ENCODE measurements at regions not wholly inside any gene's neighbourhood (a gene's known extent, or its start where the extent isn't known, plus 50 kb on each side); places are given as distances from the start of the nearest gene placed in this dataset.

DNA sequence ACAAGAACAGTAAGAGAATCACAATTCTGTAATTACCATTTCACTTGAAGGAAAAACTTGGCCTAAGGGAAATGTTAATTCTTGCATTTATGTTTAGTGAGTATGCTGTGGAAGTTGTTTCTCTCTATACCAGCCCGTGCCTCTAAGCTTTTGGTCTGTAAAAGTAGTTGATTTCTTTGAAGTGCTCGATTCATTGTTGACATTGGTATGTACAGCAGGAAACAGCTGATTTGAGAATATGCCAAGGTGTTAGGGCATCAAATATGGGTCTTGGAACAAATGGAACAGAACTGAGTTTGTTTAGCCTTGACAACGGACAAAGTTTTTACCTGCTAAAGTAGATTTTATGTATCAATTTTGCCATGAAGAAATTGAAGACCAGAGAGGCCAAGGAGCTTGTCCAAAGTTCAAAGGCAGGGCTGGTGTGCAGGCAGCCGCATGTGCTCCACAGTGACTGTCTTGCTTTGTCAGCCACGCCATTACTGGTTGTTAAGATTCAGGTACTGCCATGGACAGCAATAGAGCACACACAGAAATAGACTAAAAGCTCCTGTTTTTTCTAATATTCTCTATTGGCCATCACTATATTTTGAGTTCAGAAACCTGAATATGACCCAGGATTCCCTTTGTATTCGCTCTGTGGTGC is 75.5 kb upstream of the TLR3 start:
- no peak for DNase-seq

DNA sequence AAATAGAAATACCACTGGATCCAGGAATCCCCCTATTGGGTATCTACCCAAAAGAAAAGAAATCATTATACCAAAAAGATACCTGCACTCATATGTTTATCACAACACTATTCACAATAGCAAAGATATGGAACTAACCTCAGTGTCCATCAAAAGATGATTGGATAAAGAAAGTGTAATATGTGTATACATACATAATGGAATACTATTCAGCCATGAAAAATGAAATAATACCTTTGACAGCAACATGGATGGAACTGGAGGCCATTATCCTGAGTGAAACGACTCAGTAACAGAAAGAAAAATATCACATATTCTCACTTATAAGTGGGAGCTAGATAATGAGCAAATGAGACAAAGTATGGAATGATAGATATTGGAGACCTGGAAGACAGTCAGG is 74.2 kb upstream of the TLR3 start:
- no peak for DNase-seq

DNA sequence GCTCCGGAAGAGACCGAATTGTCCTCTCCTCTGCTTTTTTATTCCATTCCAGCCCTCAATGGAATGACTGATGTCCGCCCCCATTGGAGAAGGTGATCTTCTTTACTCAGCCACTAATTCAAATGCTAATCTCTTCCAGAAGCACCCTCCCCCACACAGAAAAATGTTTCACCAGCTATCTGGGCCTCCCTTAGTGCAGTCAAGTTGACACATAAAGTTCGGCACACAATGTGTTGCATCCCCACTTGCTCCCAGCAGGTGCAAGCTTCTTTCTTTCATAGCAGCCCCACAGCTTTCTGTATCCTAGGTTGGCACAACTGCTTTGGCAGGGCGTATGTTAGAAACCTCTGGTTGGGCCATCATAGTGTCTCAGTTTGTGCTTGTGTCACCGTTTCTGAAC is 73.3 kb upstream of the TLR3 start:
- DNase-seq, result no peak

DNA sequence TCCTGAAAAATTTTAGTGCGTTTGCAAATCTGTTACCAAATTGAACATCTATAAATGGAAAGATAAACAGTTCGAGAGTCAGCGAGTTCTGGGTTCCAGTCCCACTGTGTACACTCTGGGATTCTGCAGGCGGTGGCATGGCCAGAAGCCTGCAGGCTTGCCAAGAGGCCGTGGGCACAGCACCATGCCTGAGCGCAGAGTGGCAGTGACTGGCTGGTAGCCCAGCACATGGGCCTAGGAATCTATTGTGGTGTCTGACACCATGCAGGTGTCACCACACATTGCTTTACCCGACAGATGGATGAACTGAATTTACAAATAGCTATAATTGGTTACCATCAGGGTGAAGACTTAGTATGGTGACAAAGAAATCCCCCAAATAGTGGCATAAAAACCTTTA is 71.7 kb upstream of the TLR3 start:
- no peak for DNase-seq

DNA sequence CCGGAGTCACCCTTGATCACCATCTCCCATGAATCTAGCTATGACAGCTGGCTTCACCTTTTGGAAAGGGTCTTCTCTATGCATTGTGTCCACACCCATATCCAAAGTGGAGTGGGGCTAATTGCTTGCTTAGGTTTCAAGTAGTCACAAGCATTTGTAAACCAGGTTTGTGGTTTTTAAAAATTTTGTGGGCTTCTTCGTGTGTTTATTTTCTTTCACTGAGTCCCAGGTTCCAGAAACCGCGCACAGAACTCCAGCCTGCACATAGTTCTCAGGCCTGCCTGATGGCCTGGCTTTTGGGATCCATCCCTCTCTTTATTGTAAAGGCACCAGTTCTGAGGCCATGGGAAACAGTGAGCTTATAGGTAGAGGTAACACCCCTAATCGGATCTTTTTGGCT is 70.2 kb upstream of the TLR3 start:
- DNase-seq, result no peak

DNA sequence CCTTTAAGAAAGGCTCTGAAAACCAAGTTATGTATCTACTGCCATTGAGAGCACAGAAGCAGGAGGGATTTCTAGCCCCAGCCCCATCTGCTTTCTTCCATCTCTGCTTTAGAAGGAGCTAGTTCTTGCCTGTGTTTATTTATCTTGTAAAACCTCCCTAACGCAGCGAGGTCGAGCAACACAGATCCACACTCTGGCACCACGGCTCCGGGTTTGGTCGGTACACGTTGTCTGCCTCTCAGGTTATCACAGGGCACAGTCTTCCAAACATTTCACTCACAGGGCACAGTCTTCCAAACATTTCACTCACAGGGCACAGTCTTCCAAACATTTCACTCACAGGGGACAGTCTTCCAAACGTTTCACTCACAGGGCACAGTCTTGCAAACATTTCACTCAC is 69.7 kb upstream of the TLR3 start:
- no peak for DNase-seq

DNA sequence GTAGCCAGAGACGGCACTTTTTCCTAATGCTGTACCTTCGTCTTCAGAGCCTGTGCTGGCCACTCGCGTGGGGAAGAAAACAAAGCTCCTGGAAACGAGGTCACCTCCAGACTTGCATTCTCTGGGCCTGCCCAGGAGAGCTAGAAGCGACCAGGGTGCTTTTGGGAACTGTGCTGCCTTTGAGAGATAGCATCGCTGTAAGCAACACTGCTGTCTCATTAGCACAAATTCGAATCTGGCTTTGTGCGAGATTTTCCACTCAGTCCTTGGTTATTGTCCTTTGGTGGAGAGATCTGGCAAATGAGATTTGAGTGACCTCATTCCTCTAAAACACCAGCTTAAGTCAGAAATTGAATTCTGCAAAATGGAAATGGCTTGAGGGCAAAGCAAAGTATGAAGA is 66.1 kb upstream of the TLR3 start:
- DNase-seq, result no peak

DNA sequence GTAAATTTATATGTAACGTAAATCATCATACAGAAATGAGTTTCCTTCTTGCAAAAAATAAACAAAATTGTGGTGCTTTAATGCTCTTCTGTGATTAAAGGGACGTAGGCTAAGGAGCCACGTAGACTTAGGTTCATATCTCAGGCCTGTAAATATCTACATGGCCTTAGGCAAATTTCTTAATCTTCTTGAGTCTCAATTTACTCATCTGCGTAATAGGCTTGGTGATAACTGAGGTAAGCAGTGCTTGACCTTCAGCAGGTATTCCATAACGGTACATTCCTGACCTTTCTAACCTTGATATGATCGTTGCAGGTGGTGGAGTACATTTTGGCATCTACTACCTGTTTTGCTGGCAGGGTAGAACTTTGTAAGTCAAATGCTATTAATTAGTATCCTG is 65.2 kb upstream of the TLR3 start:
- DNase-seq, result no peak

DNA sequence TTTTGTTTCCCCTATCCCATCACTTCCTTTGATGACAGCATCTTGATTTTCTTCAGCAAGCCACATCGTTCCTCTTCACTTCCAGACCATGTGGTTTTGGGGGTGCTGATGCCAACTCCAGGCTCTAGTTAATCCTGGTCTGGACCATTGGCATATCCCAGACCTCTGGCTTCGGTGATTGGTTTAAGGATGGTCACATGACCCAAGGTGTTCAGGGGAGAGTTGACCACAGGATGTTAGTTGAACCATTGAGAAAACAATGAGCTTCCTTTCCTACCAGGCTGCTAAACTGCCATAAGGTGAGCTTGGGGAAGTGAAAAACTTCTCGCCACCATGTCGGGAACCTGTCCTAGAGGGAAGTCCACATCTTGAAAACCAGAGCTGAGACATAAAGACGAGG is 60.9 kb upstream of the TLR3 start:
- no peak for DNase-seq

DNA sequence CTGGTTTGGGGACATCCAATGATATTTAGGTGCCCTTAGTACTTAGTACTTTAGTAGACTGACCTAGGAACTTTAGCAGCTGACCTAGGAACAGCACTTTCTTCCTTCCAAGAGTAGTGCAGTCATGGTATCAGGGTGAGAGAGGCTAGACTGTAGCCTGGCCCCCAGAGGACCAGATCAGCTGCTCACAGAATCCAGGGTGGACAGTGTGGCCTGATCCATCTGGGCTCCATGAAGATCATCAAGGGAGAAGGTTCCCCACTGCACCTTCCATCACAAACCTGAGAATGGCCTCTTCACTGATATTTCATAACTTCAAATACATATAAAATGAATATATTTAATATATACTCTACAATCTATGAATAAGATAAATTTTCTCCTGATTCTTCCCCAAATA is 59.0 kb upstream of the TLR3 start:
- no peak for DNase-seq

DNA sequence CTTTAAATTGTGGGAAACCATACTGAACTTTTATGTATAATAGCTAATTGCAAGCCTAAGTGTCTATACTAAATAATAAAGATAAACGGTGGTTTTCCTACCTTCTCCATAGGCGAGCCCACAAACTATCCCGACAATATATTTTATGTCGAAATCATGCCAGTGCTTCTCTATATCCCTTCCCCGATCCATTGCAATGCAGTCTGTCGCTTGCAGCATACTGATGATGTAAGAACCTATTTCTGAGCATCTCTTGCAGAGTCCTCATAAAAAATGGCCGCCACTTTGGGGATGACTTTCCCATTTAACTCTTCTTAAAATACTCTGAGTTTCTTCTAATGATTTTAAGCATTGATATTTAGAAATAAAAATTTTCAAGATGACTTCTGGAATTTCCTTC is 58.1 kb upstream of the TLR3 start:
- DNase-seq, result no peak

DNA sequence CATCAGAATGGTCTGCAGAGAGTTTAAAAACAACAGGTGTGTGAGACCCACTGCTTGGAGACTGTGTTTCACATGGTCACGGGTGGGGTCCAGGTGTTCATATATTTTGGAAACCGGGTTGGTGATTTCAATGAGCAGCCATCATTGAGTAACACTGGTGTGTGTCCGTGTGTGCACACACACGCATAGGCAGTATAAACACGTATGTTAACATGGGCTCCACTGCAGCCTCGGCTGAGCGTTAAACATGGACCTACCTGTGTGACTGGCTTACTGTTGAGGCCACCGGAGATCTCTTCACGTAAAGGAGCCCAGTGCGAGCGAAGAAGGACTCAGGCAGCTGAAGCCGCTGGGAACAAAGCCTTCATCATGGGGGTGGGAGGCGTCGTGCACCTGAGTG is 56.9 kb upstream of the TLR3 start:
- no peak for DNase-seq

DNA sequence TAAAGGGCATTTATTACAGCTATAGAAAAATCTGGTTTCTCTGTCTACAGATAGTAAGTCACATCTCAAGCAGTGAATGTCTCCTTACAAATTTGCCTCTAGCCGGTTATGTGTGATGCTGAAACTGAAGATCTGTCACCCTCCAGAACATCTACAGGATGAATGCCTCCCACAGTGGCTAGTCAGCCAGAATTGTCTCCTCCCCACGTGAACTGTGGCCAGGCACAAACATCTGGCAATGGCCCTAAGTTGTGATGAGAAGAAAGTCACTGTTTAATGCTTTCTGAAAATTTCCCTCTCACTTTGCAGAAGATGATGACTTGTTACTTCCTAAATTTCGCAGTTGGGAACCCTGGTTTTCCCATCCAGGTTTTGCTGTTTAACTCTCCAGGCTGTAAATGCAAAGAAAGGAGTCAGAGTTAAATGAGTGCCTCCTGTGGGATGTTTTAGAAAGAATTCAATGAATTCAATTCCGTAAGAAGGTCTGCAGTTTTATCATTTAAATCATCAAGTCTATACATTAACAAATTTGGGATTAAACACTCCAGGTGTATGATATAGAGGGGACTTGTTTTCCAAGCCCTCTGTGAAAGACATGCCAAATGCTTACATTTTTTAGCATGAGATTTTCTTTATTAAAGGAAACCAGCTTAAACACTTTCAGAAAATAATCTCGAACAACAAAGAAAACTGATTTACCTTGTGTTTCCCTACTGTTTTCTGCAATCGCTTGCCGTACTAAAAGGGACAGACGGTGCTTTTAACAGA is 55.4 kb upstream of the TLR3 start:
- no peak for DNase-seq

DNA sequence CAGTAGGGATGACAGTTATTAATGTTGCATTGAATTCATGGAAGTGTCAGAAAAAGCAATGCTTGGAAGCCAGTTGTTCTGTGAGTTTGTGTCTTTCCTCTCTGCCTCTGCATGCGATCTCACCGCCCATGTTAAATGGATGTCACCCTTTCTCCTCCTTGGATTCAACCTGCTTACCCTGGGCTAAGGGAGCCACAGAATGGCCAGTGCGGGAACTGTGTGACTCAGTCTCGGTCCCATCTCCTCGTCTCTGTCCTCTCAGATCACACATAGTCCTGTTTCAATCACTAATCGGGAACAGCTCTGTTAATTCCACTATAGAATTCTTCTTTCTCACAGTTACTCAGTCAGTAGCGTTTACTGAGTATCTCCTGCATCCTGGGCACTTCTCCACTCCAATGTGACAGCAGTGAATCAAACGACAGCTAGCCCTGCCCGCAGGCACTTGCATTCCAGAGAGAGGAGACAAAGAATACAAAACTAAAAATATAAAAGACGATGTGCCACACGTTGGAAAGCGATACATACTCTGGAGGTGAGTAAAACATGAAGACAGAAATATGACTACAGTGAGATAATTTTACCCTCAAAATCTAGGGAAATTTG is 53.6 kb upstream of the TLR3 start:
- no peak for DNase-seq

DNA sequence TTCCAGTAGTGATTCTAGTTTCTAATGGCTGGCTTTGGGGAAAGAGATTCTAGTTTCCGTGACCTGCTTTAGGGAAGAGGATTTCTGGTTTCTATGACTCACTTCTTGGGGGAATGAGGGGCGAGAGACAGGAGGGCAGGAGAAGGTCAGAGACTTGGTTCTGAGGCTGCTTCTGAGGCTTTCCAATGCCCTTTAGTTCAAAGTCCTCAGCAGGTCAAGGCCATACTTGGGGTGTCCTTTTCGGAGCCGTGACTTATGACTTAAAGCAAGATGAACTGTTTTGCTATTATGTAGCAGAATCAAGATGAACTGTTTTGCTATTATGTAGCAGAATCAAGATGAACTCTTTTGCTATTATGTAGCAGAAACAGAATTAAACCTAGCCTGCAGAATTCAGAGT is 52.2 kb upstream of the TLR3 start:
- no peak for DNase-seq

DNA sequence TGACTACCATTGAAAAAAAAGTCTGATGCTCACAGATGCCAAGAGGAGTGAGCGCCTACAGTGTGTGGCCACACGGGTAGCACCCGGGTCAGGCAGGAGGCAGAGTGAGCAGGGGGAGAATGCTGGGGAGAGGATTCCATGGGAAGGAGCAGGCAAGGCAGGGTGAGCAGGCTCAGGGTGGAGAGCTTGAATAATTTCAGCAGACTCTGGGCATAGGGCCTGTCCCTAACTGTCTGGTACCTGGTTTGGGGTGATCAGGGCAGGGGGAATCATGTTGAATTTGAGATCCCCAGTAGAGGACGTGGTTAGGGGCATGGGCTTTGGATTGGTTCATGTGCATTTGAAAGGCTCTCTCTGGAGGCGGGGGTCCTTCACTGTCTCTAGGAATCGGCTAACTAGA is 51.2 kb upstream of the TLR3 start:
- no peak for DNase-seq

DNA sequence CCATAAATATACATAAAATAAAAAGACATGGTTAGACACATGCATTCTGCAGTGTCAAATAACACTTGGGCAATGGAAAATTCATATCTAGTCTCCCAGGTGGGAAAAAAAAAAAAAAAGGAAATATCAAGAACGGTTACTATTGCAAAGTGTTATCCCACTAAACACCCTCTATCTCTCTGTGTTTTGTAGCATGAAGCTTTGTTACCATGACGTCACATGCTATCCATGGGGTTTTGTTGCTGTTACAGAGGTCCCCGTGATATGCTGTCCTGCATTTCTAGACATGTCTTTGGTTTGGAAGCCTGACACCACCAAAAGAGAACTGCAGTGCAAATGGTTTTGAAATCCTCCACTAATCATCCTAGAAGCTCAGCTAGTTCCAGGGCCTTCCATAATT is 50.7 kb upstream of the TLR3 start:
- DNase-seq, result no peak

DNA sequence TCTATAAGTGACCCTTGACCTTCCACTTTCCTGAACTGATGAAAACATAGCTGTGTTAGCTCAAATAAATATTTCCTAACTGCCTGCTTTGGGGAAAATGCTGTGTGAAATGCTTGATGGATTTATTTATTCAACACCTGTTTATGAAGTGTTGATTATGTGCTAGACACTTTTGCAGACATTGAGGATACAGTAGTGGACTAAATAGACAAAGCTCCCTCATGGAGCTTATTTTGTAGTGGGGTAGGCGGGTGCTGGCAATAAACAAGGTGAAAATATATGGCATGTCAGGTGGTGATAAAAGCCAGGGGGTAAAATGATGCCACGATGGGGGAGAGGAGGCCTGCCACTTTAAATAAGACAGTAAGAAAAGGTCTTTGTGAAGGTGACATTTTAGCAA is 50.2 kb upstream of the TLR3 start:
- DNase-seq, result no peak

Measured in NCI-H345 (cell line).